ENCODE measurements at regions not wholly inside any gene's neighbourhood (a gene's known extent, or its start where the extent isn't known, plus 50 kb on each side); places are given as distances from the start of the nearest gene placed in this dataset.

DNA sequence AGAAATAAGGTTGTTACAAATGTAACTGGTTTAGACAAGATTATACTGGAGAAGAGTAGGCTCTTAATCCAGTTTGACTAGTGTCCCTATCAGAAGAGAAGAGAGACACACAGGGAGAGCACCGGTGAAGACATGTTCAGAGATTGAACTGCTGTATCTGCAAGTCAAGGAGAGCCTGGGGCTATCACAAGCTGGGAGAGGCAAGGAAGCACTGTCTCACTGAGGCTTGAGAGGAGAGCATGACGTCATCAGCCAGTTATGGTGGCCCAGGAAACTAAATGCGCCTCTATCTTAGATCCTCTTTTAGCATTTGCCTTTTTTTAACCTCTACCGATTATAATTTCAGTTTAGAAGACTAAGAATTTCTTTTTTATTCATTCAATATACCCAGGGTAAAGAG is 583.4 kb downstream of the TRAM1L1 start:
- TF ChIP-seq, protein P1, sequence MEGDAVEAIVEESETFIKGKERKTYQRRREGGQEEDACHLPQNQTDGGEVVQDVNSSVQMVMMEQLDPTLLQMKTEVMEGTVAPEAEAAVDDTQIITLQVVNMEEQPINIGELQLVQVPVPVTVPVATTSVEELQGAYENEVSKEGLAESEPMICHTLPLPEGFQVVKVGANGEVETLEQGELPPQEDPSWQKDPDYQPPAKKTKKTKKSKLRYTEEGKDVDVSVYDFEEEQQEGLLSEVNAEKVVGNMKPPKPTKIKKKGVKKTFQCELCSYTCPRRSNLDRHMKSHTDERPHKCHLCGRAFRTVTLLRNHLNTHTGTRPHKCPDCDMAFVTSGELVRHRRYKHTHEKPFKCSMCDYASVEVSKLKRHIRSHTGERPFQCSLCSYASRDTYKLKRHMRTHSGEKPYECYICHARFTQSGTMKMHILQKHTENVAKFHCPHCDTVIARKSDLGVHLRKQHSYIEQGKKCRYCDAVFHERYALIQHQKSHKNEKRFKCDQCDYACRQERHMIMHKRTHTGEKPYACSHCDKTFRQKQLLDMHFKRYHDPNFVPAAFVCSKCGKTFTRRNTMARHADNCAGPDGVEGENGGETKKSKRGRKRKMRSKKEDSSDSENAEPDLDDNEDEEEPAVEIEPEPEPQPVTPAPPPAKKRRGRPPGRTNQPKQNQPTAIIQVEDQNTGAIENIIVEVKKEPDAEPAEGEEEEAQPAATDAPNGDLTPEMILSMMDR (IDR thresholded peaks at IDR 0.05), result no peak
- no peak for TF ChIP-seq POLR2A (IDR thresholded peaks at IDR 0.05)
